Prostate gland (tissue), 2 donors: ENCODE measurements at regions not wholly inside any gene's neighbourhood (a gene's known extent, or its start where the extent isn't known, plus 50 kb on each side); places are given as distances from the start of the nearest gene placed in this dataset.

Source experiments
- DNase-seq: peaks from one replicate; pipeline ENCODE4 v3.0.0-alpha.2; 2019; ENCODE audit warnings: low spot score
- H3K27ac ChIP-seq, 2 donors: fragments of 200-600 bp; sonication (generic); 2 replicates each; pipeline ENCODE4 v1.5.1; 2017 to 2019
- H3K27me3 ChIP-seq: fragments of 200-600 bp; sonication (generic); replicated peaks from 2 replicates; pipeline ENCODE4 v1.5.1; 2019; ENCODE audit not compliant: insufficient read depth
- H3K36me3 ChIP-seq, 2 donors: fragments of 200-600 bp; sonication (generic); 1 replicate in 1 of 2; 2 replicates in 1 of 2; pipeline versions ENCODE4 v1.5.1 to v1.8.1; 2017 to 2019
- H3K4me1 ChIP-seq: fragments of 200-600 bp; sonication (generic); replicated peaks from 2 replicates; pipeline ENCODE4 v1.5.1; 2019
- H3K4me3 ChIP-seq, 2 donors: fragments of 200-600 bp; sonication (generic); 2 replicates each; pipeline ENCODE4 v1.5.1; 2017 to 2019
- H3K9me3 ChIP-seq: fragments of 200-600 bp; sonication (generic); 2 replicates; pipeline ENCODE4 v1.5.1; 2017
- CTCF ChIP-seq, 4 experiments: fragments of 200-600 bp in 2 of 4; fragments of 450-650 bp in 2 of 4; sonication (generic) in 2 of 4; IDR thresholded peaks; 1 replicate in 3 of 4; 2 replicates in 1 of 4; pipeline ENCODE4 v1.5.1; 2016 to 2019; ENCODE audit warnings: antibody characterized with exemption in 4 of 4, mild to moderate bottlenecking in 2 of 4, moderate library complexity in 2 of 4
- POLR2A ChIP-seq: fragments of 450-650 bp; IDR thresholded peaks from one replicate; pipeline ENCODE4 v1.6.1; 2016; ENCODE audit warnings: antibody characterized with exemption, mild to moderate bottlenecking
- POLR2AphosphoS5 ChIP-seq: sonication (generic); formaldehyde crosslinking; IDR thresholded peaks from one replicate; pipeline ENCODE4 v1.6.1; 2017; ENCODE audit warnings: antibody characterized with exemption
- WGBS: methylation state at CpG from one replicate; pipeline ENCODE4 v1.1.5; 2018; 5-methylcytosine and 5-hydroxymethylcytosine counted together
- intact Hi-C: fragments of 100-400 bp; cut with DNase I; formaldehyde crosslinking; loops from one replicate; pipeline ENCODE4 v1.14.2; 2022

DNA sequence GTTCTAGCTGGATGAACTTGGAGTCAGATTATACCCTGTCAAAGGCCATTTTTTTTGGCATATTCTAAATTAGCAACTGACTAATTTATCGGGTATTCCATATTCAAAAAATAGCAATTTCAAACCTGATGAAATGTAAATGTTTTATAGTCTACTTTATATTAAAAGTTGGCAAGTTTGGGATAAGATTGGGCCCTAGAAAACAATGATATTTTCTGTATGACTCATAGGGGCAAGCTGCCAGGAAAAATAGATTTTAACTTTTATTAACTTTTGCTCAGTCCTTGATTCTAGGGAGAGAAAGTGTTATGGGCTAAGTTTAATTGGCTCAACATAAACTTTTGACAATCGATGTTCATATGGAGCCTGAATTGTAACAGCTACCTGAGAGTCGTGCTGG, 576.9 kb upstream of the B3GALT2 start:
- intact Hi-C loops: no loop called here
- TF ChIP-seq POLR2A: no peak
- TF ChIP-seq CTCF (IDR thresholded peaks at IDR 0.05): no peak
- no peak for TF ChIP-seq POLR2AphosphoS5
- WGBS: 66% methylated on average over 3 of the region's 3 CpGs
- no peak overlapping the region for H3K4me3 ChIP-seq
- no peaks in the 10 kb centered on the region for H3K9me3 ChIP-seq
- H3K36me3 ChIP-seq: no peaks in the 10 kb centered on the region
- no peaks in the 10 kb centered on the region for H3K4me1 ChIP-seq
- H3K27ac ChIP-seq: no peak overlapping the region
- DNase-seq: no peak
- H3K27me3 ChIP-seq: no peaks in the 10 kb centered on the region

- 55% methylated on average over 4 of the region's 4 CpGs for WGBS
- intact Hi-C loops: no loop called here
- DNase-seq: no peak
- Histone ChIP-seq H3K4me1 (no peaks in the 10 kb centered on the region), H3K4me3 (no peak overlapping the region), H3K36me3 (no peaks in the 10 kb centered on the region), H3K9me3 (no peaks in the 10 kb centered on the region), H3K27me3 (no peaks in the 10 kb centered on the region), H3K27ac (no peak overlapping the region)
- TF ChIP-seq POLR2A (no peak), CTCF (IDR thresholded peaks at IDR 0.05) (no peak), POLR2AphosphoS5 (no peak)
Observed at GRCh38 chr1:193762236-193762635, 575.8 kb upstream of the B3GALT2 start.

GRCh38 chr1:193755441-193755840, 569.0 kb upstream of the B3GALT2 start:
- Histone ChIP-seq H3K27me3 (no peaks in the 10 kb centered on the region), H3K9me3 (no peaks in the 10 kb centered on the region), H3K36me3 (no peaks in the 10 kb centered on the region), H3K27ac (no peak overlapping the region), H3K4me1 (no peaks in the 10 kb centered on the region), H3K4me3 (no peak overlapping the region)
- no peak for TF ChIP-seq POLR2A
- TF ChIP-seq POLR2AphosphoS5: no peak
- TF ChIP-seq CTCF (IDR thresholded peaks at IDR 0.05): no peak
- intact Hi-C loops: no loop called here
- no peak for DNase-seq
- WGBS: 89% methylated on average over 2 of the region's 2 CpGs

- H3K9me3 ChIP-seq: no peaks in the 10 kb centered on the region
- TF ChIP-seq CTCF (IDR thresholded peaks at IDR 0.05) (no peak), POLR2A (no peak), POLR2AphosphoS5 (no peak)
- DNase-seq: no peak
- H3K27me3 ChIP-seq: no peaks in the 10 kb centered on the region
- H3K4me3 ChIP-seq: no peak overlapping the region
- intact Hi-C loops: no loop called here
- H3K4me1 ChIP-seq: no peaks in the 10 kb centered on the region
- no peak overlapping the region for H3K27ac ChIP-seq
- H3K36me3 ChIP-seq: no peaks in the 10 kb centered on the region
- WGBS: 97% methylated on average over 1 of the region's 1 CpG
Observed at GRCh38 chr1:193754732-193755427, 568.5 kb upstream of the B3GALT2 start.

DNA sequence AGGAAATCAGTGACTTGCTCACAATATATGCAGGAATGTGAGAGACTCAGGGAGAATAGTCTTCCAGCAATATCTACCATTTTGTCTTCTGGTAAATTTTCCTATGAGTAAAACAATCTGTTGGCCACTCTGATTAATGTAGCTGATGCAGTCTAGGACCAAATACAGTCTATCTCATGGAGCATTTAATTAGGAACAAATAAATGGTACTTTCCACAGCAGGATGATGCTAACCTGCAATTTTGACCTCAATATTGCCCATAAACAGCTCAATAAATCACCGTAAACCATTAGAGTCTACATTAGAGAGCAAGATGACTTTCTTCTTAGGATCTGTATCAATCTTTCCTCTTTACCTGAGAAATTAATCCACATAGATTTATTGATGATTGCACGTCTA, 567.7 kb upstream of the B3GALT2 start:
- H3K4me3 ChIP-seq: no peak overlapping the region
- no peaks in the 10 kb centered on the region for H3K9me3 ChIP-seq
- H3K4me1 ChIP-seq: no peaks in the 10 kb centered on the region
- no peaks in the 10 kb centered on the region for H3K27me3 ChIP-seq
- no peak for TF ChIP-seq CTCF (IDR thresholded peaks at IDR 0.05)
- no peak for TF ChIP-seq POLR2A
- TF ChIP-seq POLR2AphosphoS5: no peak
- WGBS: 94% methylated on average over 2 of the region's 2 CpGs
- no peak overlapping the region for H3K27ac ChIP-seq
- intact Hi-C loops: no loop called here
- DNase-seq: no peak
- no peaks in the 10 kb centered on the region for H3K36me3 ChIP-seq
